Right lobe of liver (tissue), 4 donors: ENCODE measurements at regions not wholly inside any gene's neighbourhood (a gene's known extent, or its start where the extent isn't known, plus 50 kb on each side); places are given as distances from the start of the nearest gene placed in this dataset.

ENCODE experiments used
- CTCF ChIP-seq, 4 donors: fragments of 200-600 bp in 3 of 4; fragments of 450-650 bp in 1 of 4; IDR thresholded peaks; one replicate each; pipeline versions ENCODE4 v1.5.1 to v1.8.0; 2016 to 2022; ENCODE audit warnings: antibody characterized with exemption in 4 of 4, mild to moderate bottlenecking in 2 of 4
- POLR2A ChIP-seq: fragments of 450-650 bp; IDR thresholded peaks from one replicate; pipeline ENCODE4 v1.6.1; 2017; ENCODE audit warnings: antibody characterized with exemption, mild to moderate bottlenecking
- donor health status: DM: no; HTN: no; CAD: no.
- donor health status: DM: no; HTN: no; CAD: no.
- donor health status: DM: no; HTN: yes; CAD: no.

- TF ChIP-seq CTCF (IDR thresholded peaks at IDR 0.05): no peak
- TF ChIP-seq POLR2A: no peak
Measured at GRCh38 chr10:108655057-108655456, 1268.3 kb downstream of the XPNPEP1 start.
